ENCODE measurements at regions not wholly inside any gene's neighbourhood (a gene's known extent, or its start where the extent isn't known, plus 50 kb on each side); places are given as distances from the start of the nearest gene placed in this dataset.

DNA sequence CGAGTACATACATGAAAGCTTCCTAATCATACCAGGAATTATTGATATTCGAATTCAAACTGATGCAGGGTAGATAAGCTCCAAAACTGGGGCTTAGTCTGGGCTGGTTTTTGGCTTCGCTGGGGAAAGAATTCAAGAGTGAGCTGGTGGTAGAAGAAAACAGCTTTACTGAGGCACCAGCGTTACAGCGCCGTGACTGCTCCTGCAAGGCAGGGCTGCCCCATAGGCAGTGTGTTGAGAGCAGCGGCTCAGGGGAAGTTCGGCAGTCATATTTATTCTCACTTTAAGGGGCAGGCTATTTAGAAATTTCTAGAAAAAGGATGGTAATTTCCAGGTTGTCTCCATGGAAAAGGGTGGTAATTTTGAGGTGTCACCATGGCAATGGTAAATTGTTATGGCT is 292.6 kb upstream of the TCF4 start:
- Histone ChIP-seq H3K9me3 (ENCODE audit: control insufficient read depth, insufficient read depth, low read length) (no peaks in the 10 kb centered on the region), H3K27me3 (ENCODE audit: control insufficient read depth, insufficient read depth, low read length) (no peaks in the 10 kb centered on the region), H3K27ac (ENCODE audit: low read depth, low read length) (no peak overlapping the region), H3K4me3 (ENCODE audit: low read depth, low read length) (no peak overlapping the region)
- CTCF ChIA-PET, result interaction anchor here (1.6 kb wide), 1 partner anchor 696 kb away, joined by 4 read pairs; no protein-coding TSS in a partner anchor
- TF ChIP-seq, protein P1, sequence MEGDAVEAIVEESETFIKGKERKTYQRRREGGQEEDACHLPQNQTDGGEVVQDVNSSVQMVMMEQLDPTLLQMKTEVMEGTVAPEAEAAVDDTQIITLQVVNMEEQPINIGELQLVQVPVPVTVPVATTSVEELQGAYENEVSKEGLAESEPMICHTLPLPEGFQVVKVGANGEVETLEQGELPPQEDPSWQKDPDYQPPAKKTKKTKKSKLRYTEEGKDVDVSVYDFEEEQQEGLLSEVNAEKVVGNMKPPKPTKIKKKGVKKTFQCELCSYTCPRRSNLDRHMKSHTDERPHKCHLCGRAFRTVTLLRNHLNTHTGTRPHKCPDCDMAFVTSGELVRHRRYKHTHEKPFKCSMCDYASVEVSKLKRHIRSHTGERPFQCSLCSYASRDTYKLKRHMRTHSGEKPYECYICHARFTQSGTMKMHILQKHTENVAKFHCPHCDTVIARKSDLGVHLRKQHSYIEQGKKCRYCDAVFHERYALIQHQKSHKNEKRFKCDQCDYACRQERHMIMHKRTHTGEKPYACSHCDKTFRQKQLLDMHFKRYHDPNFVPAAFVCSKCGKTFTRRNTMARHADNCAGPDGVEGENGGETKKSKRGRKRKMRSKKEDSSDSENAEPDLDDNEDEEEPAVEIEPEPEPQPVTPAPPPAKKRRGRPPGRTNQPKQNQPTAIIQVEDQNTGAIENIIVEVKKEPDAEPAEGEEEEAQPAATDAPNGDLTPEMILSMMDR (IDR thresholded peaks at IDR 0.05; ENCODE audit: low read depth, low read length), result no peak
- no peak for DNase-seq (ENCODE audit: low read depth, low spot score)
- POLR2A ChIA-PET, result no interaction called here

DNA sequence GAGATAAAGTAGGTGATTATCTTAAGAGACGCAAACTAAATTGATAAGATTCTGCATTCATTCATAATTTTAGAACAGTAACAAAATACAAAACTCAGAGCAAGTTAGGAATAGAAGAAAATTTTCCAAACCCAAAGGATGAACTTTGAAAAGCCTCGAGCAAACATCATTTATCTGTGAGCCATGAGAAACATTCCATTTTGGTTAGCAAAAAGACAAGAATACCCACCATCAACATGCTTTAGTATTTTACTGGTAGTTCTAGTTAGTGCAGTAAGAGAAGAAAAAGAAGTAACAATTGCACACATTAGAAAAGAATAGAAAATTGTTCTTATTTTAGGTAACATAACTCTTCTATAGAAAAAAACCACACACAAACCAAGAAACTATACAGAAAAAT is 291.3 kb upstream of the TCF4 start:
- Histone ChIP-seq H3K27ac (ENCODE audit: low read depth, low read length) (no peak overlapping the region), H3K27me3 (ENCODE audit: control insufficient read depth, insufficient read depth, low read length) (no peaks in the 10 kb centered on the region), H3K9me3 (ENCODE audit: control insufficient read depth, insufficient read depth, low read length) (no peaks in the 10 kb centered on the region), H3K4me3 (ENCODE audit: low read depth, low read length) (no peak overlapping the region)
- no peak for DNase-seq (ENCODE audit: low read depth, low spot score)
- POLR2A ChIA-PET, result no interaction called here
- CTCF ChIA-PET, result interaction anchor here (1.7 kb wide), 1 partner anchor 645 kb away, joined by 4 read pairs; no protein-coding TSS in a partner anchor
- TF ChIP-seq, protein P1 (IDR thresholded peaks at IDR 0.05; ENCODE audit: low read depth, low read length), result no peak

DNA sequence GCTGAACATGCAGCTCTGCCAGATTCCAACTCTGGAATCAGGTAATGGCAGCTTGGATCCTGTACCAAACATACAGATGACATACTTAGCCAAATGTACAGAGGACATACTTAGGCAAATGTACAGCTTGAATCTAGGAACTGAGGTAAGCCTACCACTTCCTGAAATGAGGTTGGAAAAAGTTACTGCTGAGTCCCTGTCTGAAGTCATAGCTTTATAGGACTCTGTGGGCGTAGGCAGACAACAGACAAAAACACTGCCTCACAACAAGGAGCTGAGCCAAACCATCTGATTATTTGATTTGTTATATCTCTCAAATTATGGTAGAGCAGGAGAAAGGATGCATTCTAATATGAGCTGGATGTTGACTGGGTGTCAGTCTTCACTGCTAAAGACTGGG is 290.2 kb upstream of the TCF4 start:
- Histone ChIP-seq H3K27me3 (ENCODE audit: control insufficient read depth, insufficient read depth, low read length) (no peaks in the 10 kb centered on the region), H3K4me3 (ENCODE audit: low read depth, low read length) (no peak overlapping the region), H3K9me3 (ENCODE audit: control insufficient read depth, insufficient read depth, low read length) (no peaks in the 10 kb centered on the region), H3K27ac (ENCODE audit: low read depth, low read length) (no peak overlapping the region)
- CTCF ChIA-PET, result interaction anchor here (1.7 kb wide), 1 partner anchor 644 kb away, joined by 4 read pairs; no protein-coding TSS in a partner anchor
- POLR2A ChIA-PET, result no interaction called here
- DNase-seq (ENCODE audit: low read depth, low spot score), result no peak
- TF ChIP-seq, protein P1 (IDR thresholded peaks at IDR 0.05; ENCODE audit: low read depth, low read length), result no peak

DNA sequence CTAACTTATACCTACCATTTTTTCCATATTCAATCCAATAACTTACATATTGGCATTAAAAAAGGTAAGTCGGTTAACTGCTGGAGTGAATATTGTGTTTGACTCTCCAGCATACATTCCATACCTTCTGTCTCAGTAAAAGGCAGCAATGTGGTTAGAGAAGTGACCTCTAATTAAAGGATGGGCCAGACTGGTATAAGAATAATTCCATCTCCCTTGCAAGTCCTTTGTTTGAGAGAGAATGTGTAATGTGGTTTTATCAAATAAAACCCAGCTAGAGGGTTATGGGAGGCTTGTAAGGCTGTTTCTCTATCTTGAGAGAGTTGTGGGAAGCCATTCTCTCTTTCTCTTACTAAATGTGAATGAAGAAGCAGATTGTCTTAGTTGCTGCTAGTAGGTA is 289.3 kb upstream of the TCF4 start:
- no peak overlapping the region for H3K4me3 ChIP-seq (ENCODE audit: low read depth, low read length)
- TF ChIP-seq, protein P1 (IDR thresholded peaks at IDR 0.05; ENCODE audit: low read depth, low read length), result no peak
- DNase-seq (ENCODE audit: low read depth, low spot score), result no peak
- H3K27ac ChIP-seq (ENCODE audit: low read depth, low read length), result no peak overlapping the region
- ChIA-PET CTCF (no interaction called here), POLR2A (no interaction called here)
- no peaks in the 10 kb centered on the region for H3K9me3 ChIP-seq (ENCODE audit: control insufficient read depth, insufficient read depth, low read length)
- H3K27me3 ChIP-seq (ENCODE audit: control insufficient read depth, insufficient read depth, low read length), result no peaks in the 10 kb centered on the region

DNA sequence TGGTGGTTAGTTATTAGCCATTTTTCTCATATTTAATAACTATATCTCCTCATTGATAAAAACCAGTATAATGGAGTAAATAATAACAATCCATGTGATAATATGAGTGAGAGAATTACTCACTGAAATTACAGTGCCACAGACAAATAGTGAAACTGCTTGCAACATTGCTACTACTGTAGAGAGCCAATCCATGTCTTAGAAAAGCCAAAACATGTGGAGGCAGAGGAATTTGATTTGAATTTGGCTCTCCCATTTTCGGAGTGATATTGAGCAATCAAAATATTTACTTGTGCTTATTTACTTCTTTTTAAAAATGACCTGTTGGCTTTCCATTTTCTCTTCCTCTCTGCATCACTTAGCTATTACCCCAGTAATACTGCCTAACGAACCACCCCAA is 288.3 kb upstream of the TCF4 start:
- ChIA-PET CTCF (interaction anchor here (2.1 kb wide), 1 partner anchor 461 kb away, joined by 7 read pairs; no protein-coding TSS in a partner anchor), POLR2A (no interaction called here)
- no peak for DNase-seq (ENCODE audit: low read depth, low spot score)
- TF ChIP-seq, protein P1 (IDR thresholded peaks at IDR 0.05; ENCODE audit: low read depth, low read length), result no peak
- H3K27me3 ChIP-seq (ENCODE audit: control insufficient read depth, insufficient read depth, low read length), result no peaks in the 10 kb centered on the region
- H3K9me3 ChIP-seq (ENCODE audit: control insufficient read depth, insufficient read depth, low read length), result no peaks in the 10 kb centered on the region
- no peak overlapping the region for H3K27ac ChIP-seq (ENCODE audit: low read depth, low read length)
- no peak overlapping the region for H3K4me3 ChIP-seq (ENCODE audit: low read depth, low read length)

Data from AG04450 (cell line).